Fibroblast of lung (primary cell): ENCODE measurements at regions not wholly inside any gene's neighbourhood (a gene's known extent, or its start where the extent isn't known, plus 50 kb on each side); places are given as distances from the start of the nearest gene placed in this dataset.

Source experiments
- EZH2 ChIP-seq: IDR thresholded peaks from 2 replicates; pipeline ENCODE4 v1.5.1; 2012; ENCODE audit warnings: low read length, control low read depth, mild to moderate bottlenecking; ENCODE audit errors: missing control alignments
- TF ChIP-seq, protein P1 (sequence below), 2 donors: IDR thresholded peaks in 1 of 2; conservative IDR thresholded peaks in 1 of 2; 1 replicate in 1 of 2; 2 replicates in 1 of 2; pipeline ENCODE4 v1.5.1; 2011 to 2012; ENCODE audit warnings: low read length in 2 of 2, control low read depth in 1 of 2, inconsistent platforms in 1 of 2, low read depth in 1 of 2, mild to moderate bottlenecking in 1 of 2

DNA sequence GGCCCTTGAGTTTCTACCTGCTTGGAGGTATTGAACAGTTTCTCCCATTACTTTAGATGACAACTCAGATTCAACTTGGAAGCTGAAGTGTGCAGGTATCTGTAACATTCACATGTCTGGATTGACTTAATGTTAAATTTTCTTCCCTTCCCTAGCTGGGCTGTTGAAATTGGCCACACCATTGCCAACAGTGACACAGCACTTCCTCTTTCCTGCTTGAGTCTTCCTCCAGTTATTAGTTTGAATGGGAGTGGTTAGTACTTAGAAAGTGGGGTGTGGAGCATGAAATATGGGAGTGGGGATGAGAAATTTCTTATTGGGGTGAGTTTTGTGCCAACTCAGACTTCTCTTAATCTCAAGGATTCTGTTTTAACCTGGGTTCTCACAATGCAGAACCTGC is 454.9 kb downstream of the KCNJ2 start:
- TF ChIP-seq, protein P1, sequence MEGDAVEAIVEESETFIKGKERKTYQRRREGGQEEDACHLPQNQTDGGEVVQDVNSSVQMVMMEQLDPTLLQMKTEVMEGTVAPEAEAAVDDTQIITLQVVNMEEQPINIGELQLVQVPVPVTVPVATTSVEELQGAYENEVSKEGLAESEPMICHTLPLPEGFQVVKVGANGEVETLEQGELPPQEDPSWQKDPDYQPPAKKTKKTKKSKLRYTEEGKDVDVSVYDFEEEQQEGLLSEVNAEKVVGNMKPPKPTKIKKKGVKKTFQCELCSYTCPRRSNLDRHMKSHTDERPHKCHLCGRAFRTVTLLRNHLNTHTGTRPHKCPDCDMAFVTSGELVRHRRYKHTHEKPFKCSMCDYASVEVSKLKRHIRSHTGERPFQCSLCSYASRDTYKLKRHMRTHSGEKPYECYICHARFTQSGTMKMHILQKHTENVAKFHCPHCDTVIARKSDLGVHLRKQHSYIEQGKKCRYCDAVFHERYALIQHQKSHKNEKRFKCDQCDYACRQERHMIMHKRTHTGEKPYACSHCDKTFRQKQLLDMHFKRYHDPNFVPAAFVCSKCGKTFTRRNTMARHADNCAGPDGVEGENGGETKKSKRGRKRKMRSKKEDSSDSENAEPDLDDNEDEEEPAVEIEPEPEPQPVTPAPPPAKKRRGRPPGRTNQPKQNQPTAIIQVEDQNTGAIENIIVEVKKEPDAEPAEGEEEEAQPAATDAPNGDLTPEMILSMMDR (conservative IDR thresholded peaks at IDR 0.05 in 1 of 2, IDR thresholded peaks at IDR 0.05 in 1 of 2; ENCODE audit: low read depth in 1 of 2, low read length in 2 of 2), result no peak
- no peak for TF ChIP-seq EZH2
